GM20000 (cell line): ENCODE measurements at regions not wholly inside any gene's neighbourhood (a gene's known extent, or its start where the extent isn't known, plus 50 kb on each side); places are given as distances from the start of the nearest gene placed in this dataset.

Source experiments
- DNase-seq: peaks from one replicate; pipeline ENCODE4 v3.0.0; 2012; ENCODE audit warnings: low spot score
- CTCF ChIP-seq: IDR thresholded peaks from 2 replicates; pipeline ENCODE4 v1.5.1; 2012; ENCODE audit warnings: mild to moderate bottlenecking, control low read depth; ENCODE audit errors: extremely low read depth, missing control alignments

- no peak for TF ChIP-seq CTCF
Observed at GRCh38 chr14:97270308-97270707, 473.1 kb downstream of the VRK1 start.

GRCh38 chr14:97271451-97271960, 474.3 kb downstream of the VRK1 start:
- no peak for DNase-seq
- no peak for TF ChIP-seq CTCF

More at GRCh38 chr14:97270308-97270707, 473.1 kb downstream of the VRK1 start:
- no peak for DNase-seq

- no peak for DNase-seq
- no peak for TF ChIP-seq CTCF
Observed at GRCh38 chr14:97273540-97273939, 476.4 kb downstream of the VRK1 start.

GRCh38 chr14:97274626-97275025, 477.4 kb downstream of the VRK1 start:
- no peak for TF ChIP-seq CTCF

GRCh38 chr14:97275276-97275675, 478.1 kb downstream of the VRK1 start:
- no peak for TF ChIP-seq CTCF
- DNase-seq, result no peak

More at GRCh38 chr14:97274626-97275025, 477.4 kb downstream of the VRK1 start:
- no peak for DNase-seq

- TF ChIP-seq CTCF, result no peak
- DNase-seq, result no peak
Observed at GRCh38 chr14:97276573-97276972, 479.4 kb downstream of the VRK1 start.

- TF ChIP-seq CTCF, result no peak
- DNase-seq, result no peak
Observed at GRCh38 chr14:97277711-97278110, 480.5 kb downstream of the VRK1 start.

GRCh38 chr14:97280526-97280925, 483.3 kb downstream of the VRK1 start:
- TF ChIP-seq CTCF, result no peak
- DNase-seq, result no peak
